DMS 273 treated with DMSO at 0.1 percent for 48 hours (cell line): ENCODE measurements at regions not wholly inside any gene's neighbourhood (a gene's known extent, or its start where the extent isn't known, plus 50 kb on each side); places are given as distances from the start of the nearest gene placed in this dataset.

Experiments used
- DNase-seq: peaks from one replicate; lab custom pipeline; 2025; lab: John Stamatoyannopoulos, UW

DNA sequence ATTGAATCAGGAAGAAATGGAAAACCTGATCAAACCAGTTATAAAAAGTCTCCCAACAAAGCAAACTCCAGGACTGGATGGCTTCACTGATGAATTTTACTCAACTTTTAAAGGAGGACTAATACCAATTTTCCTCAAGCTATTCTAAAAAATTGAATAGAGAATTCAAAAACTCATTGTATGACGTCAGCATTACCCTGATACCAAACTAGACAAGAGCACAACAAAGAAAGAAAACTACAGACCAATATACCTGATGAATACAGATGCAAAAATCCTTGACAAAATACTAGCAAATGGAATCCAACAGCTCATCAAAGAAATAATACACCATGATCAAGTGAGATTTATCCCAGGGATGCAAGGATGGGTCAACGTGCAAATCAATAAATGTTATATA is 172.9 kb downstream of the FNDC1 start:
- no peak for DNase-seq

DNA sequence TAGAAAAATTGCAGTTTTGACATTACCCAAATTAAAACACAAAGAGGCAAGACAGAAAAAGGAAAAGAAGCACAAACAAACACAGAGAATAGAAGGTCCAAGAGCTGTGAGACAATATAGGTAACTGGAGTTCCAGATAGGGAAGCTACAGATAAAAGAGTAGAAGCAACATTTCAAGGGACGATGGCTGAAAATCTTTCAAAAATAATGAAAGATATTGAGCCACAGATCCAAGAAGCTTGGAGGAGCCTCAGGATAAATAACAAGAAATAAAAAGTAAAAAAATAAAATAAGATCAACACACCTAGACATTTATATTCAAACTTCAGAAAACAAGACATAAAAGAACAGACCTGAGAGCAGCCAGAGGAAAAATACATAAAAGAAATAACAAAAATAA is 164.9 kb downstream of the FNDC1 start:
- DNase-seq, result no peak

- DNase-seq, result no peak
Measured at GRCh38 chr6:159331451-159331850, 162.3 kb downstream of the FNDC1 start.

DNA sequence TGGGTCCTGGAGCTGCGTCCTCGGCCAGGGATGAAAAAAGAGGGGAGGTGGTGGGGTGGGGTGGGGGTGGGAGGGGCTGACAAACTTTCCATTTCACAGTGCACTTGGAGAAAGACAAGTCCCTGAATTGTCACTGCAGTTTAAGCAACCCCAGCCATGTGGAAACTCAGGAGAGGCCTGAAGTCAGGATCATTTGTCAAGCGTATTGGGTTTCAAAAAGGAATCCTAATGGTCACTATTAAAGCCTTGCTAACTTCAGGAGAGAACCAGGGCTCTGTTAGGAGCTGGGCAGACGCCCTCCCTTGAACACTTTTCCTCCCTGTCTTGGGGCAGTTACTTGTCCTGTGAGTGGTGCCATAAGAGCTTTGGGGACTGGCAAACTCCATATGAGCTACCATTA is 159.9 kb downstream of the FNDC1 start:
- no peak for DNase-seq

GRCh38 chr6:159328052-159328451 is 158.9 kb downstream of the FNDC1 start:
- DNase-seq, result no peak

GRCh38 chr6:159325476-159325875 is 156.3 kb downstream of the FNDC1 start:
- DNase-seq, result no peak

- no peak for DNase-seq
Measured at GRCh38 chr6:159324596-159324995, 155.4 kb downstream of the FNDC1 start.
